Uterus (tissue), 3 donors: ENCODE measurements at regions not wholly inside any gene's neighbourhood (a gene's known extent, or its start where the extent isn't known, plus 50 kb on each side); places are given as distances from the start of the nearest gene placed in this dataset.

Source experiments
- DNase-seq, 2 donors: peaks; one replicate each; pipeline ENCODE4 v3.0.0-alpha.2; 2019 to 2020
- H3K27ac ChIP-seq, 2 donors: fragments of 200-600 bp; sonication (generic); 1 replicate in 1 of 2; 2 replicates in 1 of 2; pipeline ENCODE4 v1.5.1; 2016 to 2018
- H3K27me3 ChIP-seq, 2 donors: fragments of 200-600 bp; sonication (generic); one replicate each; pipeline ENCODE4 v1.5.1; 2018 to 2019; ENCODE audit warnings: control low read depth in 1 of 2
- H3K36me3 ChIP-seq, 2 donors: fragments of 200-600 bp; sonication (generic); one replicate each; pipeline ENCODE4 v1.5.1; 2019; ENCODE audit warnings: control low read depth in 1 of 2
- H3K4me1 ChIP-seq, 2 donors: fragments of 200-600 bp; sonication (generic); one replicate each; pipeline ENCODE4 v1.5.1; 2018 to 2019; ENCODE audit warnings: control low read depth in 1 of 2
- H3K4me3 ChIP-seq, 2 donors: fragments of 200-600 bp; sonication (generic); 1 replicate in 1 of 2; 2 replicates in 1 of 2; pipeline ENCODE4 v1.5.1; 2018 to 2019; ENCODE audit warnings: mild to moderate bottlenecking in 1 of 2
- H3K9me3 ChIP-seq, 2 donors: fragments of 200-600 bp; sonication (generic); one replicate each; pipeline ENCODE4 v1.5.1; 2019; ENCODE audit warnings: control low read depth in 1 of 2
- POLR2A ChIP-seq, 2 donors: fragments of 450-650 bp; IDR thresholded peaks; one replicate each; pipeline ENCODE4 v1.6.1; 2016; ENCODE audit warnings: antibody characterized with exemption in 2 of 2, mild to moderate bottlenecking in 1 of 2, moderate library complexity in 1 of 2
- intact Hi-C: fragments of 100-400 bp; cut with DNase I; formaldehyde crosslinking; loops from one replicate; pipeline ENCODE4 v1.15.1; 2023; ENCODE audit warnings: low total_unique reads
- TF ChIP-seq, protein P1 (sequence below), 4 experiments: fragments of 200-600 bp in 2 of 4; fragments of 450-650 bp in 2 of 4; sonication (generic) in 2 of 4; IDR thresholded peaks; one replicate each; pipeline ENCODE4 v1.5.1; 2016 to 2019; ENCODE audit warnings: antibody characterized with exemption in 4 of 4, mild to moderate bottlenecking in 2 of 4, moderate library complexity in 1 of 4
- donor health status: DM: yes; HTN: yes; CAD: no.

DNA sequence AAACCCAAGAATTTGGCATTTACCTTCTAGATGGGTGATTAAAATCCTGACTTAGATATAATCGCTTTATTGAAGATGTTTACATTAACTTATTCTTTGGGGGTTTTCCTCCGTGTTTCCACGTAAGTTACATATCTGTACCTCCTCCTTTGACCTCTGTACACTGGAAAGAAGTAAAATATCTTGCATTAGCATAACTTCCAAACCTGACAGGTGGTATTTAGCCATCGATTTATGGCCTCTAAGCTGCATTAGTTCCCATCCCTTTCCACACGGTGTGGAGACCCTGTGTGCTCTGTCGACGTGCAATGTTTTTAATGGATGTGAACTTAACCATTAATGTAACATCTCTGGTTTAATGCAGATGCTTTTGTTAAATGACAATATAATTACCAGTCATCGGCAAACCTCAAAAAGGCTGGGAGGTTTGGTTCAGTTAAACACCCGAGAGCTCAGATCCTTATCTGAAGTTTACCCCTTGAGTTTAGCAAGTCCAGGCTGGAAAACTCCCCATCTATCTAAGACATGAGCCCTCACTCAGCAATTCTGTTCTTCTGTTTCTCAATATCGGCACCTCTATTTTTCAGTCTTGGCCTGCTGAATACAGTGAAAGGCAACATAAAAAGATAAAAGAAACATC lies 295.2 kb downstream of the GATA3 start:
- no peak for DNase-seq
- Histone ChIP-seq H3K4me1 (no peaks in the 10 kb centered on the region), H3K4me3 (no peak overlapping the region), H3K9me3 (no peaks in the 10 kb centered on the region), H3K27ac (no peak overlapping the region), H3K36me3 (no peaks in the 10 kb centered on the region), H3K27me3 (peaks cover 0 to 3% of the 10 kb centered on the region in 2 donors)
- TF ChIP-seq, protein P1, sequence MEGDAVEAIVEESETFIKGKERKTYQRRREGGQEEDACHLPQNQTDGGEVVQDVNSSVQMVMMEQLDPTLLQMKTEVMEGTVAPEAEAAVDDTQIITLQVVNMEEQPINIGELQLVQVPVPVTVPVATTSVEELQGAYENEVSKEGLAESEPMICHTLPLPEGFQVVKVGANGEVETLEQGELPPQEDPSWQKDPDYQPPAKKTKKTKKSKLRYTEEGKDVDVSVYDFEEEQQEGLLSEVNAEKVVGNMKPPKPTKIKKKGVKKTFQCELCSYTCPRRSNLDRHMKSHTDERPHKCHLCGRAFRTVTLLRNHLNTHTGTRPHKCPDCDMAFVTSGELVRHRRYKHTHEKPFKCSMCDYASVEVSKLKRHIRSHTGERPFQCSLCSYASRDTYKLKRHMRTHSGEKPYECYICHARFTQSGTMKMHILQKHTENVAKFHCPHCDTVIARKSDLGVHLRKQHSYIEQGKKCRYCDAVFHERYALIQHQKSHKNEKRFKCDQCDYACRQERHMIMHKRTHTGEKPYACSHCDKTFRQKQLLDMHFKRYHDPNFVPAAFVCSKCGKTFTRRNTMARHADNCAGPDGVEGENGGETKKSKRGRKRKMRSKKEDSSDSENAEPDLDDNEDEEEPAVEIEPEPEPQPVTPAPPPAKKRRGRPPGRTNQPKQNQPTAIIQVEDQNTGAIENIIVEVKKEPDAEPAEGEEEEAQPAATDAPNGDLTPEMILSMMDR (IDR thresholded peaks at IDR 0.05), result no peak
- TF ChIP-seq POLR2A (IDR thresholded peaks at IDR 0.05), result no peak
- intact Hi-C loops, result no loop called here

DNA sequence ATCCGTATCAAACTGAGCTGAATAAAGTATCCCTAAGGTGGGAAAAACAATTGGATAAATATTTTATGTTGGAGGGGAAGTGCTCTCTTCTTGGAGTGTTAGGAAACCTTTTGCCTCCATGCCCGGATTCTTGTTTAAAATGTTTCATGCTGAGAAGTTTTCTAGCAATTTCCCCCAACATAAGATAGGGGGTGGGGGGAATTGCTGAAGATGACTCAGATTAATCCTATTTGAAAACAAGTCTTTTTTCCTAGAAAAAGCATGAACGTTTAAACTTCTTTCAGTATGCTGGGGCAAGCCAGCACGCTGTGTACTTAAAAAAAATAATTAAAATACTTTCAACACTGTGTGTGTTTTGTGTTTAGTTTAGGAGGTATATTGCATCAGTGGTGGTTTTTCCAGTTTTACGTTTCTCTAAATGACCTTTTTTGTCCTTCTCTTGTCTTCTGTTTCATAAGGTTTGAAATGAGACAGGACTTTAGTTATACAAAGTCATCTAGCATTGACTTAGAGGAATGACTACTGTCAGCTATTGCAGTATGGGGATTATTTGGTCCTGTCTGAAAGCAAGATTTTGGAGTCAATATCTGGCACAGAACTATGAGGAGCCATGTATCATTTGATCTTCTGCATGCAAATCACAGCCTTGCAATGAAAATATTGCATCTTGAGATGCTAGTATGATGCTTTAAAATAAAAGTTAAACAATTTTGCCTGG lies 295.9 kb downstream of the GATA3 start:
- TF ChIP-seq, protein P1 (IDR thresholded peaks at IDR 0.05), result no peak
- TF ChIP-seq POLR2A (IDR thresholded peaks at IDR 0.05), result no peak
- intact Hi-C loops, result no loop called here
- DNase-seq, result no peak
- H3K4me1 ChIP-seq, result no peaks in the 10 kb centered on the region
- H3K27me3 ChIP-seq, result peaks cover 0 to 3% of the 10 kb centered on the region in 2 donors
- no peak overlapping the region for H3K4me3 ChIP-seq
- no peaks in the 10 kb centered on the region for H3K9me3 ChIP-seq
- H3K27ac ChIP-seq, result no peak overlapping the region
- H3K36me3 ChIP-seq, result no peaks in the 10 kb centered on the region

DNA sequence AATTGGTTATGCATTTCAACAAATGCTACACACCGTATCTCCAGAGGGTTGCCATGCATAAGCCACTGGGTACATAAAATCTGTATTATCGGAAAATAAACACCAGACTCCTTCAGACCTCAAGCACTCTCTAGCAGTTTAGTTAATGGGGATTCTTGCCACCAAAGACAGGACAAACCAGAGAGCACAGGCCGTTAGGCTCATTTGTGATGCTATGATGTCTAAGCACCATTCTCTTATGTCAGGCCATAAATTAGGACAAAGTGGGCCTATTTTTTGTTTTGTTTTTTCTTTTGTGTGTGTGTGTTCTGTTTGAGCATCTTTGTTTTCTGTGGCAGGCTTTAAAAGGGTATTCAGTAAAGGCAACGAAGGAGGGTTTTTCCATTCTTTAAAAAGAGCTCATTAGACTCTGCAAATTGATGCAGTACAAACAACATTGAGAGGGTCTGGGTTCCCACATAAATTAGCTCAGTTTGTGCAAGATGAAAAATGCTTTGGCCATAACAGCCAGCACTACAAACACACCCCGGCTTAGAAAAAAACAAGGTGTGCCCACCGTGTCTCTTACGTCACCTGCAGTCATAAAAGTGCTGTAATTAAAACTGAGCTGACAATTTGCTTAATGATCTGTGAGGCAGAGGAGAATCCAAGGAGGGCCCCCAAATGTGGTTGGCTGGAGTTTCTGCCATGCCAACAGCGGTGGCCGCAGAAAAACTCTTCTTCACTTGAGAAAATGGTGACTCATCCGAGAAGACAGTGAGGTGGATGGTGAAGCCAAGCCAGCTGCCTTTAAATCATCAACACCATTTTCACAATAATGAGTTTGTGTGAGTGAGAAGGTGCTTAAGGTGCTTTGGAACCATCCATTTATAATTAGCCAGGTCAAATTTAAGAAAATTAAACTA lies 297.9 kb downstream of the GATA3 start:
- TF ChIP-seq, protein P1 (IDR thresholded peaks at IDR 0.05), result no peak
- TF ChIP-seq POLR2A (IDR thresholded peaks at IDR 0.05), result no peak
- Histone ChIP-seq H3K4me3 (no peak overlapping the region), H3K27me3 (peaks cover 0 to 3% of the 10 kb centered on the region in 2 donors), H3K9me3 (no peaks in the 10 kb centered on the region), H3K27ac (no peak overlapping the region), H3K36me3 (no peaks in the 10 kb centered on the region), H3K4me1 (no peaks in the 10 kb centered on the region)
- DNase-seq, result no peak
- intact Hi-C loops, result no loop called here

DNA sequence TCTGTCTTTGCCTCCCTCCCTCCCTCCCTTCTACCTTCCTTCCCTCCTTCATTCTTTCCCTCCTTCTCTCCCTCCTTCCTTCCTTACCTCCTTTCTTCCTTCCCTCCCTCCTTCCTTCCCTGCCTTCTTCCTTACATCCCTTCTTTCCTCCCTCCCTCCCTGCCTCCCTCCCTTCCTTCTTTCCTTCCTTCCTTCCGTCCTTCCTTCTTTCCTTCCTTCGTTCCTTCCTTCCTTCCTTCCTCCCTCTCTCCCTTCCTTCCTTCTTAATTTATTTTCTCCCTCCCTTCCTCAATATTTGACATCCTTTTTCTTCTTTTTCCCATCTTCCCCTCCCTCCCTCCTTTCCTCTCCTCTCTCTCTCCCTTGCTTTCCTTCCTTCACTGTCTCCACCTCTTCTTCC lies 301.8 kb downstream of the GATA3 start:
- Histone ChIP-seq H3K9me3 (no peaks in the 10 kb centered on the region), H3K4me1 (no peaks in the 10 kb centered on the region), H3K27me3 (no peaks in the 10 kb centered on the region), H3K36me3 (no peaks in the 10 kb centered on the region), H3K4me3 (no peak overlapping the region), H3K27ac (no peak overlapping the region)
- intact Hi-C loops, result no loop called here
- no peak for DNase-seq
- TF ChIP-seq, protein P1 (IDR thresholded peaks at IDR 0.05), result no peak
- TF ChIP-seq POLR2A (IDR thresholded peaks at IDR 0.05), result no peak
